HL-60 (cell line): ENCODE measurements at regions not wholly inside any gene's neighbourhood (a gene's known extent, or its start where the extent isn't known, plus 50 kb on each side); places are given as distances from the start of the nearest gene placed in this dataset.

Experiments used
- DNase-seq, 2 experiments: peaks; one replicate each; pipeline ENCODE4 v3.0.0-alpha.2; 2010 to 2020; ENCODE audit warnings: low read depth in 1 of 2, low spot score in 1 of 2
- H3K27ac ChIP-seq: fragments of 250-450 bp; sonication (Bioruptor Pico); replicated peaks from 2 replicates; pipeline ENCODE4 v1.5.1; 2020; ENCODE audit warnings: mild to moderate bottlenecking, moderate library complexity
- H3K27me3 ChIP-seq: fragments of 250-450 bp; sonication (Bioruptor Pico); 2 replicates; pipeline ENCODE4 v1.5.1; 2021; ENCODE audit warnings: mild to moderate bottlenecking, moderate library complexity; ENCODE audit not compliant: insufficient read depth, poor library complexity, severe bottlenecking
- H3K4me3 ChIP-seq: replicated peaks from 2 replicates; pipeline ENCODE4 v1.5.1; 2011; ENCODE audit warnings: mild to moderate bottlenecking, control low read depth, low read length; ENCODE audit not compliant: insufficient read depth
- CTCF ChIP-seq: IDR thresholded peaks from one replicate; pipeline ENCODE4 v1.5.1; 2011; ENCODE audit warnings: low read length, control low read depth, inconsistent platforms; ENCODE audit not compliant: insufficient read depth
- GABPA ChIP-seq: IDR thresholded peaks from 2 replicates; pipeline ENCODE4 v1.6.1; 2012; ENCODE audit warnings: low read depth
- POLR2AphosphoS5 ChIP-seq: IDR thresholded peaks from 2 replicates; pipeline ENCODE4 v1.6.1; 2012; ENCODE audit warnings: low read depth
- SPI1 ChIP-seq: IDR thresholded peaks from 2 replicates; pipeline ENCODE4 v1.6.1; 2012; ENCODE audit warnings: low read depth, mild to moderate bottlenecking, borderline replicate concordance
- TF ChIP-seq, protein P1 (sequence below): IDR thresholded peaks from 2 replicates; pipeline ENCODE4 v1.6.1; 2012; ENCODE audit warnings: low read depth; ENCODE audit not compliant: insufficient replicate concordance

GRCh38 chr4:84403656-84404055 lies 95.4 kb downstream of the NKX6-1 start:
- TF ChIP-seq, protein P1, sequence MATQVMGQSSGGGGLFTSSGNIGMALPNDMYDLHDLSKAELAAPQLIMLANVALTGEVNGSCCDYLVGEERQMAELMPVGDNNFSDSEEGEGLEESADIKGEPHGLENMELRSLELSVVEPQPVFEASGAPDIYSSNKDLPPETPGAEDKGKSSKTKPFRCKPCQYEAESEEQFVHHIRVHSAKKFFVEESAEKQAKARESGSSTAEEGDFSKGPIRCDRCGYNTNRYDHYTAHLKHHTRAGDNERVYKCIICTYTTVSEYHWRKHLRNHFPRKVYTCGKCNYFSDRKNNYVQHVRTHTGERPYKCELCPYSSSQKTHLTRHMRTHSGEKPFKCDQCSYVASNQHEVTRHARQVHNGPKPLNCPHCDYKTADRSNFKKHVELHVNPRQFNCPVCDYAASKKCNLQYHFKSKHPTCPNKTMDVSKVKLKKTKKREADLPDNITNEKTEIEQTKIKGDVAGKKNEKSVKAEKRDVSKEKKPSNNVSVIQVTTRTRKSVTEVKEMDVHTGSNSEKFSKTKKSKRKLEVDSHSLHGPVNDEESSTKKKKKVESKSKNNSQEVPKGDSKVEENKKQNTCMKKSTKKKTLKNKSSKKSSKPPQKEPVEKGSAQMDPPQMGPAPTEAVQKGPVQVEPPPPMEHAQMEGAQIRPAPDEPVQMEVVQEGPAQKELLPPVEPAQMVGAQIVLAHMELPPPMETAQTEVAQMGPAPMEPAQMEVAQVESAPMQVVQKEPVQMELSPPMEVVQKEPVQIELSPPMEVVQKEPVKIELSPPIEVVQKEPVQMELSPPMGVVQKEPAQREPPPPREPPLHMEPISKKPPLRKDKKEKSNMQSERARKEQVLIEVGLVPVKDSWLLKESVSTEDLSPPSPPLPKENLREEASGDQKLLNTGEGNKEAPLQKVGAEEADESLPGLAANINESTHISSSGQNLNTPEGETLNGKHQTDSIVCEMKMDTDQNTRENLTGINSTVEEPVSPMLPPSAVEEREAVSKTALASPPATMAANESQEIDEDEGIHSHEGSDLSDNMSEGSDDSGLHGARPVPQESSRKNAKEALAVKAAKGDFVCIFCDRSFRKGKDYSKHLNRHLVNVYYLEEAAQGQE, result no peak
- TF ChIP-seq CTCF, result no peak
- no peak for TF ChIP-seq SPI1
- TF ChIP-seq POLR2AphosphoS5, result no peak
- no peak for TF ChIP-seq GABPA
- H3K4me3 ChIP-seq, result no peak overlapping the region
- H3K27ac ChIP-seq, result no peak overlapping the region
- DNase-seq, result no peak
- no peaks in the 10 kb centered on the region for H3K27me3 ChIP-seq

DNA sequence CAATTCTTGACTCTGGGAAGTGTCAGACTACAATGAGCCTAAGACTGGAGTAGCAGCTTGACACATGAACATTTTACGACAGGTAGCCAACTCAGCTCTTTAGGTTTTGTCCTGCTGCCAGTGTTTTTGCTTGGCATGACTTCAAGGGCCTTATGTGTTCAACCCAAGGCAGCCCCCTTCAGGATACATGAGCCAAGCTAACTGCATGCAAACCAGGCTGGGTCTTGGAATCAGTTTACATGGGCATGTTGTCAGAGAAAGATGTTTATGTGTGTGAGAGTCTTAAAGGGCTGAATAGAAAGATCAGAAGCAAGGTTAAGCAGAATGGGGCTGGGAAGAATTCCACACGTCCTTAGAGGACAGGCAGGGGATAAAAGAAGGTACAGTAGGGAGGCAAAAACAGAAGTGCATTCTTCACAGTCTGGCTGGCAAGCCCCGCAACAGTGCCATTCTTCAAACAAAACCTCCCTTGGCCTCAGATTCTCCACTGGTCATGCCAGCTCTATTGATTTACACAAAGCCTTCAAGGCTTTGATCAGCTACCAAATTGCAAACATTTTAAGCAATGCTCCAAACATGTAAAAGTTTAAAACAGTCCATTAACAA lies 97.3 kb downstream of the NKX6-1 start:
- no peak for TF ChIP-seq POLR2AphosphoS5
- no peak for TF ChIP-seq CTCF
- TF ChIP-seq GABPA, result no peak
- TF ChIP-seq, protein P1, result no peak
- TF ChIP-seq SPI1, result no peak
- H3K27me3 ChIP-seq, result no peaks in the 10 kb centered on the region
- no peak for DNase-seq
- H3K4me3 ChIP-seq, result no peak overlapping the region
- no peak overlapping the region for H3K27ac ChIP-seq

- H3K4me3 ChIP-seq, result no peak overlapping the region
- TF ChIP-seq CTCF (no peak), GABPA (no peak), SPI1 (no peak), POLR2AphosphoS5 (no peak)
- TF ChIP-seq, protein P1, result no peak
- H3K27me3 ChIP-seq, result no peaks in the 10 kb centered on the region
- H3K27ac ChIP-seq, result no peak overlapping the region
- no peak for DNase-seq
Observed at GRCh38 chr4:84394386-84394785, 104.7 kb downstream of the NKX6-1 start.
